Myocyte (in vitro differentiated cells): ENCODE measurements at regions not wholly inside any gene's neighbourhood (a gene's known extent, or its start where the extent isn't known, plus 50 kb on each side); places are given as distances from the start of the nearest gene placed in this dataset.
"Not testable (repeated sequence)": the region's sequence is repeated elsewhere in the genome, so short reads cannot be mapped to it uniquely, and the experiment has no call there.

ENCODE experiments used
- DNase-seq: peaks from one replicate; pipeline ENCODE4 v3.0.0-alpha.2; 2012; ENCODE audit warnings: low read depth

- peak; percentile 71 for DNase-seq
Measured at GRCh38 chr2:48183991-48184390, 130.5 kb upstream of the FOXN2 start.

DNA sequence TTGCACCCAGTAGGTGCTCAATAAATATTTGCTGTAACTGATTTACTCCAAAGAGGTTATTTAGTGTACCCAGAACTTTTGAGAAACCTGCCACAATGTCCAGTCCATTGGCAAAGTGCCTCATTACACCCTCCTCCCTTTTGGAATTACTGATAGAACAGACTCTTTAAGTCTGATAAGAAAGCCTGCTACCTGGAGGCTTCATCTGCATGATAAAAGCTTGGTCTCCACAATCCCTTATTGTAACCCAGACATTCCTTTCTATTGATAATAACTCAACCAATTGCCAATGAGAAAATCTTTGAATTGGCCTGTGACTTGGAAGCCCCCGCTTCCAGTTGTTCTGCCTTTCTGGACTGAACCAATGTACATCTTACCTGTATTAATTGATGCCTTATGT lies 127.0 kb upstream of the FOXN2 start:
- DNase-seq: no peak

DNA sequence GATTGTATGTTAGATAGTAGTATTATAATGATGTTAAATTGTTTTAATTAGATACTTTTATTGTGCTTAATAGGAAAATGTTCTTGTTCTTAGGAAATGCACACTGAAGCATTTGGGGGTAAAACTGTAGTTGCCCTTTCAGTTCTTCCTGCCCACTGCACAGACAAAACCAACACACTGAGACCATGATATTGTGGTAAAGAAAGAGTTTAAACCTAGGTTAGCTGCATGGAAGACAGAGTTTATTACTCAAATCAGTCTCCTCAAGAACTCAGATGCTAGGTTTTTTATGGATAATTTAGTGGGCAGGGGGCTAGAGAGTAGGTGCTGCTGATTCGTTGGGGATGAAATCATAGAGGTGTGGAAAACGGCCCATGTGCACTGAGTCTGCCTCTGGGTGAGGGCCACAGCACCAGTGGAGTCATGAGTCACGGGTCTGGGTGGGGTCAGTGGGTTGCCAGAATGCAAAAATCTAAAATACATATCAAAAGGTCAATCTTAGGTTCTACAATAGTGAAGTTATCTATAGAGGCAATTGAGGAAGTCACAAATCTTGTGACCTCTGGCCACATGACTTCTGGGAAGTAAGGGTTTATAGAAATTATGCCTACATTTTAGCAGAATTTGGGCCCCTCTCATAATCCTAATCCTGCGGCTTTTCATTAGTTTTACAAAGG lies 124.8 kb upstream of the FOXN2 start:
- no peak for DNase-seq

DNA sequence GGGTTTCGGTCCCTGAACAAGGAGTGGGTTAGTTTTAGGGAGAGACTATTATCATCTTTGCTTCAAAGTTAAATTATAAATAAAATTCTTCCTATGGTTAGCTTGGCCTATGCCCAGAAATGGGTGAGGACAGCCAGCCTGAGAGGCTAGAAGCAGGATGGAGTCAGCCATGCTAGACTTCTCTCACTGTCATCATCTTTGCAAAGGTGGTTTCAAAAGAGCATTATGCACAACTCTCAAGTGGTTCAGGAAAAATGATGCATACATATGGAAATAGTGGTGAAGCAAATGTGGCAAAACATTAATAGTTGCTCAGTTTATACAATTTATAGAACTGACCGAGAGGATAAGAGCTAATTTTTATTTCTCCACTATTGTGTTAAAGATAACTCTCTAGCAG lies 124.3 kb upstream of the FOXN2 start:
- no peak for DNase-seq

DNA sequence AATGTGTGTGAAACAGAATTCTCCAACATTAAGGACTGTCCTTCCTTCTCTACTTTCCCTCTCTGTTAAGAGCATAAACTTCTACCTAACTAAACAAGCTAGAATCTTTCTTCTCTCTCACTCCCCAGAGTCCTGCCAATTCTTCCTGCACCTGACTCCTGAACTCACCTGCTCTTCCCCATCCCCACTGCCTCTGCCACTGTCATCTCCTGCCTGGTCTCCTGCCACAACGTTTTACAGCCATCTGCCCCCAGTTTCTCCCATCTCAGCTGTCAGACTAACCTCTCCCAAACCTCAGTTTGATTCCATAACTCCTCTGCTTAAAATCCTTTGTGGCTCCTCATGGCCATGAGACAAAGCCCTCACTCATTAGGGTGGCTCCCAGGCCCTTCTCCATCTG lies 119.8 kb upstream of the FOXN2 start:
- peak; percentile 57 for DNase-seq

DNA sequence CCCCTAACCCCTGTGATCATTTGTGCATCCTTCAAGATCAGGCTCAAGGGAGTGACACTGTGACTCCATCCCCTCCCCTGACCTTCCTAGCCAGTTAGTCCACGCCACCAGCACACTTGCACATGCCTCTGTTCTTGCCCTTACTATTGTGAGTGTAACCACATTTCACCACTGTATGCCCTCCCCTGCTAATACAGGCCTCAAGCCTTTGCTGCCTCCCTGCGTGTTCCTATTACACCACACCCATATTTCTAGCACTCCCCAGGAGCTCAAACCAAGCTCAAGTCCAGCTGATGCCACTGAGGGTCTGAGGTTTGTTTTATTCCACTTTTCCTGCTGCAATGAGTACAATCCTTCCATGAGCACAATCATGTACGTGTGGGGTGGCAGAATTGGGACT lies 119.3 kb upstream of the FOXN2 start:
- DNase-seq: peak; percentile 49

DNA sequence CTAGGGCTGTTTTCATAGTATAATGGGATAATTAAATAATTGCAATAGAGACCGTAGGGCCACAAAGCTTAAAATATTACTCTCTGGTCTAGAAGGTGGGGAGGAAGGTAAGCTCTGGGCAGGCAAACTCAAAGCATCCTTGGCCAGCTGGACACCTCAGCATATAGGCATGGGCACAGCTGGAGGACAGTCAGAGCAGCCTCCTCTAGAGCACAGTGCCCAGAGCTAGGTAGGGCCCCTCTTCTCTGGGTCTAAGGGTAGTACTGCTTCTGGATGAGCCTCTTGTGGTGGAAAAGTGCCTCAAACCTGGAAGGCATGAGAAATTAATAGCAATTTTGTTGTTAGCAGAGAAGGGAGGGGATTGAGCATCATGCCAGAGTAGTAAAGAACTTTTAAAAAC lies 116.9 kb upstream of the FOXN2 start:
- no peak for DNase-seq

DNA sequence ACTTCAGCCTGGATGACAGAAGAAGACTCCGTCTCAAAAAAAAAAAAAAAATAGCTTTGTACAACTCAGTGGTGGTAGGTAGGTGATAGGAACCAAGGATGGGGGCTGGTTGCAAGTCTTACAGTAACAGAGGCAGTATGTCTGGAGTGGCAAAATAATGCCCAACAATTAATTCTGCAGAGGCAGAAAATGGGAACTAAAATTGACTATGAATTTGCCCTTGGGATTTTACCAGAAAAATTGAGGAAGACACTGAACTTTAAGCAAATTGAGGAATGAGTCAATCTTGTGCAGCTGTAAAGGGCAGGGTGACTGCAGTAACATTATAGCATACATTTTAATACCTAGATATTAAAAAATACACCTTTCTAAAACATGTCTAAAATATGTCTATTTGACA lies 116.1 kb upstream of the FOXN2 start:
- no peak for DNase-seq

- no peak for DNase-seq
Measured at GRCh38 chr2:48199070-48199469, 115.4 kb upstream of the FOXN2 start.

DNA sequence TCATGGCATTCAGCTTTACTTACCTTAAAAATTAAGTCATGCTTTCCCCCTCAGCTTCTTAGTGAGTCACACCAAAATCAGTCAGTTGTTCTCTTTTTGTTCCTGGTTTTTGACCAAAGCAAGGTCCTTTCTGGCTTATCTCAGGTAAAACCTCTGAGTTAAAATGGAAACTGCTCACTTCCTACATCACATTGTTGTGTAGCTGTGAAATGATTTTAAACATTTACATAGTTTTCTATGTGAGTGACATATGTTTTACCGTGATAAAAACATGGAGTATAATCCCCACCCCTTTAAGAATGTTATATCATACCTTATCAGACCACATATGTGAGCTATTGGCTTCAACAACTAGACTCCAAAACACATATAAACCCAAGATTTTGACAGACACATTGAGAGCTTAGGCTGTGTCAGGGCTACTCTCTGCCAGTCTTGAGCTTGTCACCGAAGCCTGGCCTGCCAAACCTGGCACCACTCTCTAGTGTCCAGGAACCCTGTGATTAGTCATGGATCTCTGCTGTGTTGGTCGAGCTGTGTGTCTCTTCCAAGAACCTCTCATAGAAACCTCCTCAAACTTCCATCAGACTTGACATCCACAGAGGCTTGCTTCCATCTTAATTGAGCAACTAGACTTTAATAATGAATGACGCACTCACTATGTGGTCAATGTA lies 113.7 kb upstream of the FOXN2 start:
- DNase-seq: no peak

- not testable (repeated sequence) for DNase-seq
Measured at GRCh38 chr2:48201435-48201834, 113.0 kb upstream of the FOXN2 start.

GRCh38 chr2:48202863-48203642 lies 111.4 kb upstream of the FOXN2 start:
- DNase-seq: no peak

GRCh38 chr2:48203668-48204067 lies 110.8 kb upstream of the FOXN2 start:
- DNase-seq: no peak

DNA sequence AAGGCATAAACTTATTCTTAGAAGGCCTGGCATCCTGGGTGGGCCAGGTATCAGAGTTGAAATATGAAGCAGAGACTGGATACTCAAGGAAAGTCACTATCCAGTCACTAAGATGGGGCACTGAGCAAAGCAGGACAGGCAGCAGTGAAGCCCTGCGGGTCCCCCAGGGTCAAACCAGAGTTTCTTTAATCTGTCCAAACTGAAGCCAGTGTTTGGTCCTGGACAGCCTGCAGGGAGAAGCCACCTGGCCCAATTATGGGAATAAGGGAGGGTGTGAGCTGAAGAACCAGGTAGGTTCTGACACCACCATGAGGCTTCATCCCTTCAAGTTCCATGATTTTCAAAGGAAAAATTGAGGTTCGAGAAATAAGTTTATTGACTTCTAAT lies 109.7 kb upstream of the FOXN2 start:
- DNase-seq: no peak

DNA sequence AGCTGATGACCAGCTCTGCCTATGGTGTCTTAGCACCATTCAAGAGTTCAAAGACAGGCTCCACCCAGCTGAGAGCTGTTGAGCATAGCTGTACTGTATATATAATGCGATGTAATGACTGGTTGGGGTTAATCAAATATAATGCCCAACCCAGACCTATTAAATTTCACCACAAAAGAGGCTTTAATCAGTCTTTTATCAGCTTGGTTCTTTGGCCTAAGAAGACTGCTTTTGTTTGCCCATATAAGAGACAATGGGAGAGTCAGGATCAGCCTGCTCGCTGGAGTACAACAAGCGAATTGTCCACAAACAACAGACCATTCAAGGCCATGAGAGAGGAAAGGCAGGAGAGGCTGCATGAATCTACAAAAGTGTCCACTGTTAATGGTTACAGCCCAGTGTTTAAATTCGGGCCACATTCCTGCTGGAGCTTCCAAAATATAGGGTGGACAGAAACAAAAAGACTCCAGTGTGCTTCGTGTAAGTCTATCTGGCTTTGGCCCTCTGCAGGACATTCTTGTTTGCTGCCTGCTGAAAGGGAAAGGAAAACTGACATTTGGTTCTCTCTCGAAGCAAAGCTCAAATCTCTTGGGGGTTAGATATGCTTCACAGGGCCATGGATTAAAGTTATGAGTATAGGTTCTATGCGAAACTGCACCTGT lies 109.2 kb upstream of the FOXN2 start:
- no peak for DNase-seq

- DNase-seq: not testable (repeated sequence)
Measured at GRCh38 chr2:48206056-48206656, 108.3 kb upstream of the FOXN2 start.

DNA sequence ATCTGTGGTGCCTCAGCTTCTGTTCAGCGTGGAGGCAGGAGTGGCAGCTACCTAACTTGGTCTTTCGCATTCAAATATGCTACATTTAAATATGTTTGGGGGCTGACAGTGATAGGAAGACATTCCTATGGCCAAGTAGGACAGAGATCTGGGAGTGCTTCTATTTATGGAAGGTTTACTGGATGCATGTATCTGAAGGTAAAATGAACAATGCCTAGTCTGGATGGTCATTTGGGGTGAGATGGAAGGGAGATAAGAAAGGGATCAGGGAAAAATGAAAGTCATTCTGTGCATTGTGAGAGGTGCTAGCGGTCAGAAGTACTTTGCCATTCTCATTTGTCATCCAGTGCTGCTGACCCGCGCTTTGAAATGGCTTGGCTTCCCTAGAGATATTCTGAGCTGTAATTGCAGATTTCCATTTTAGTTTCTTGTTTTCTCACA lies 107.3 kb upstream of the FOXN2 start:
- no peak for DNase-seq

DNA sequence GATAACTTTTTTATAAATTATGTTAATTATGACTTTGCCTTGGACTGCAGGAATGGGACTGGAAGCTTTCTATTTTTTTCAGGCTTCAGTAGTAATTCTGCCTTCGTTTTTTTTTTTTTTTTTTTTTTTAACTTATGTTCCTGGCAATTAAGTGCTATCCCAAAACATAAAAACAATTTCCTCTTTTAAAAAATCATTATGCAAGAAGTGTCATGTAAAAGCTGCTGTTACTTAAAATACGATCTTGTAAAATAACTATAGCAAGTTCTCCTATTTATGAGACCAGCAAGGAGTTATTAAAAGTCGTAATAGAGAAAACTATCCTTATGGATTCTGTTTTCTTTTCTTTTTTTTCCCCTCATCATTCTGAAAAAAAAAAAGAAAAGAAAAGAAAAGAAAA lies 106.6 kb upstream of the FOXN2 start:
- no peak for DNase-seq

DNA sequence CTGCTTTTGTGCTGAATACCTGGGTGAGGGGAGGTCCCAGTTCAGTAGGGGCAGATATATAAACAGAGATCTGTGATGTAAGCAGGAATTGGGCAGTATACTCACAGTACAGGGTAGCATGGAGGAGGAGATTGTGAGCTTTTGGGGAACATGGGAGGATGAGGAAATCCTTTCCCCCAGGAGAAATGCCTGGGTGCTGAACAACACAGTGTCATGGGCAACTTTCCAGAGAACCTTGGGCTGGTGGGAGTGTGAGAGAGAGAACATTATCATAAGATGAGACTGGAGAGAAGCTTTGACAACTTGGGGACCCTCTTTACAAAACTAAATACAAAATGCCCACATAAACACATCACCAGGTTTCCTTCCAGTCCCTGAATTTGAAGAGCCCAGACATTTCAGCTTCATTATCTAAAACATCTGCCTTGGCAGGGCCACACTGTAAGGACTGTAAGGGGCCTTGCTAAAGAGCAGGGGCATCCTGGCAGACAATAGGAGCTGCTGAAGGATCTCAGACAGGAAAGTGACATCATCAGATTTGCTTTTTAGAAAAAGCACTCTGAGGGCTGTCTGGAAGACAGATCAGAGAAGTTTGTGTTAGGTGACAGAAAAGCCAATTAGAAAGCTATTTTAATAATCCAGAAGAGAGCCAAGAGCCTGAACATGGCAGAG lies 105.1 kb upstream of the FOXN2 start:
- DNase-seq: no peak

DNA sequence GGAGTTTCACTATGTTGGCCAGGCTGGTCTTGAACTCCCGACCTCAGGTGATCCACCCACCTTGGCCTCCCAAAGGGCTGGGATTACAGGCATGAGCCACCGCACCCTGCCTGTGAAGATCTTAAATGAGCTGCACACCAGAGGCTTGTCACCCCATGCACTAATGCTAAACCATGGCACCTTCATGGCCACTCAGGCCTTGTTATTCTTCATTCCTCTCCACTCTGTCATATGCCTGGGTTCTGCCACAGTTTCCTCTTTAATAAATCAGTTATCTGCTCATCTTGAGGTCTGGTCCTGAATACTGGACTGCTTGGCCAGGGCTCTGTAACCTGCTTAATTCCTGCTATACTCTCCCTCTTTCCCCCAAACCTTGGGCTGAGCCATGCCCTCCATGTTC lies 104.3 kb upstream of the FOXN2 start:
- DNase-seq: no peak

- no peak for DNase-seq
Measured at GRCh38 chr2:48213646-48214045, 100.8 kb upstream of the FOXN2 start.
